ENCODE measurements at regions not wholly inside any gene's neighbourhood (a gene's known extent, or its start where the extent isn't known, plus 50 kb on each side); places are given as distances from the start of the nearest gene placed in this dataset.

- ChIA-PET CTCF (no interaction called here), POLR2A (no interaction called here)
- no peak for DNase-seq (ENCODE audit: extremely low spot score)
- TF ChIP-seq LEF1 (IDR thresholded peaks at IDR 0.05; ENCODE audit: borderline replicate concordance), result no peak
- no peak for TF ChIP-seq ARNT (IDR thresholded peaks at IDR 0.05)
- TF ChIP-seq PKNOX1 (IDR thresholded peaks at IDR 0.05), result no peak
- TF ChIP-seq HDGF (IDR thresholded peaks at IDR 0.05; ENCODE audit: borderline replicate concordance), result no peak
- TF ChIP-seq L3MBTL2 (conservative IDR thresholded peaks at IDR 0.05), result no peak
- no peak for TF ChIP-seq SUZ12 (IDR thresholded peaks at IDR 0.05)
- no peak for TF ChIP-seq ELF4 (IDR thresholded peaks at IDR 0.05)
- no peak for TF ChIP-seq FOXK2 (IDR thresholded peaks at IDR 0.05)
- TF ChIP-seq FOXA1 (IDR thresholded peaks at IDR 0.05), result no peak
- no peak for TF ChIP-seq TARDBP (IDR thresholded peaks at IDR 0.05)
- TF ChIP-seq SP1 (IDR thresholded peaks at IDR 0.05), result no peak
- TF ChIP-seq BHLHE40 (IDR thresholded peaks at IDR 0.05; ENCODE audit: borderline replicate concordance), result no peak
- TF ChIP-seq FOXM1 (IDR thresholded peaks at IDR 0.05; ENCODE audit: borderline replicate concordance), result no peak
Measured at GRCh38 chr14:27223906-27224305, 626.1 kb upstream of the NOVA1 start.

- no peak for TF ChIP-seq ELF4 (IDR thresholded peaks at IDR 0.05)
- TF ChIP-seq CTBP1 (IDR thresholded peaks at IDR 0.05; ENCODE audit: borderline replicate concordance), result no peak
- no peak for TF ChIP-seq PKNOX1 (IDR thresholded peaks at IDR 0.05)
- TF ChIP-seq BHLHE40 (IDR thresholded peaks at IDR 0.05; ENCODE audit: borderline replicate concordance), result no peak
- no peak for TF ChIP-seq ZNF384 (IDR thresholded peaks at IDR 0.05)
- no peak for TF ChIP-seq SUZ12 (IDR thresholded peaks at IDR 0.05)
- no peak for TF ChIP-seq ARNT (IDR thresholded peaks at IDR 0.05)
- TF ChIP-seq FOXK2 (IDR thresholded peaks at IDR 0.05), result no peak
- TF ChIP-seq FOXM1 (IDR thresholded peaks at IDR 0.05; ENCODE audit: borderline replicate concordance), result no peak
- TF ChIP-seq HDGF (IDR thresholded peaks at IDR 0.05; ENCODE audit: borderline replicate concordance), result no peak
- TF ChIP-seq SP1 (IDR thresholded peaks at IDR 0.05), result no peak
- no peak for TF ChIP-seq FOXA1 (IDR thresholded peaks at IDR 0.05)
- no peak for TF ChIP-seq LEF1 (IDR thresholded peaks at IDR 0.05; ENCODE audit: borderline replicate concordance)
- TF ChIP-seq TARDBP (IDR thresholded peaks at IDR 0.05), result no peak
- no peak for TF ChIP-seq L3MBTL2 (conservative IDR thresholded peaks at IDR 0.05)
- no peak for TF ChIP-seq NFRKB (IDR thresholded peaks at IDR 0.05)
- DNase-seq (ENCODE audit: extremely low spot score), result no peak
- ChIA-PET CTCF (no interaction called here), POLR2A (no interaction called here)
Measured at GRCh38 chr14:27228053-27228452, 630.2 kb upstream of the NOVA1 start.

- ChIA-PET CTCF (no interaction called here), POLR2A (no interaction called here)
- TF ChIP-seq TARDBP (IDR thresholded peaks at IDR 0.05) (no peak), ARNT (IDR thresholded peaks at IDR 0.05) (no peak), NFRKB (IDR thresholded peaks at IDR 0.05) (no peak), FOXK2 (IDR thresholded peaks at IDR 0.05) (no peak), SUZ12 (IDR thresholded peaks at IDR 0.05) (no peak)
- no peak for DNase-seq (ENCODE audit: extremely low spot score)
Measured at GRCh38 chr14:27234331-27234730, 636.5 kb upstream of the NOVA1 start.

GRCh38 chr14:27236601-27237000 is 638.8 kb upstream of the NOVA1 start:
- ChIA-PET CTCF (no interaction called here), POLR2A (no interaction called here)
- TF ChIP-seq TARDBP (IDR thresholded peaks at IDR 0.05) (no peak), ELF4 (IDR thresholded peaks at IDR 0.05) (no peak), PKNOX1 (IDR thresholded peaks at IDR 0.05) (no peak), FOXK2 (IDR thresholded peaks at IDR 0.05) (no peak), ARNT (IDR thresholded peaks at IDR 0.05) (no peak), CTBP1 (IDR thresholded peaks at IDR 0.05; ENCODE audit: borderline replicate concordance) (no peak), FOXM1 (IDR thresholded peaks at IDR 0.05; ENCODE audit: borderline replicate concordance) (no peak), L3MBTL2 (conservative IDR thresholded peaks at IDR 0.05) (no peak), SP1 (IDR thresholded peaks at IDR 0.05) (no peak), SUZ12 (IDR thresholded peaks at IDR 0.05) (no peak), BHLHE40 (IDR thresholded peaks at IDR 0.05; ENCODE audit: borderline replicate concordance) (no peak), HDGF (IDR thresholded peaks at IDR 0.05; ENCODE audit: borderline replicate concordance) (no peak), NFRKB (IDR thresholded peaks at IDR 0.05) (no peak), LEF1 (IDR thresholded peaks at IDR 0.05; ENCODE audit: borderline replicate concordance) (no peak), ZNF384 (IDR thresholded peaks at IDR 0.05) (no peak), FOXA1 (IDR thresholded peaks at IDR 0.05) (no peak)
- no peak for DNase-seq (ENCODE audit: extremely low spot score)

- CTCF ChIA-PET, result no interaction called here
- DNase-seq (ENCODE audit: extremely low spot score), result peak; percentile 5
- POLR2A ChIA-PET, result no interaction called here
- TF ChIP-seq SP1 (IDR thresholded peaks at IDR 0.05), result no peak
Measured at GRCh38 chr14:27242874-27243273, 645.0 kb upstream of the NOVA1 start.

GRCh38 chr14:27243365-27243764 is 645.5 kb upstream of the NOVA1 start:
- TF ChIP-seq CTBP1 (IDR thresholded peaks at IDR 0.05; ENCODE audit: borderline replicate concordance), result no peak
- no peak for TF ChIP-seq ARNT (IDR thresholded peaks at IDR 0.05)
- no peak for TF ChIP-seq PKNOX1 (IDR thresholded peaks at IDR 0.05)
- TF ChIP-seq FOXM1 (IDR thresholded peaks at IDR 0.05; ENCODE audit: borderline replicate concordance), result no peak
- TF ChIP-seq SUZ12 (IDR thresholded peaks at IDR 0.05), result no peak
- TF ChIP-seq HDGF (IDR thresholded peaks at IDR 0.05; ENCODE audit: borderline replicate concordance), result no peak
- no peak for TF ChIP-seq SP1 (IDR thresholded peaks at IDR 0.05)
- no peak for TF ChIP-seq ZNF384 (IDR thresholded peaks at IDR 0.05)
- no peak for TF ChIP-seq FOXK2 (IDR thresholded peaks at IDR 0.05)
- TF ChIP-seq ELF4 (IDR thresholded peaks at IDR 0.05), result no peak
- no peak for TF ChIP-seq TARDBP (IDR thresholded peaks at IDR 0.05)
- TF ChIP-seq FOXA1 (IDR thresholded peaks at IDR 0.05), result no peak
- no peak for TF ChIP-seq NFRKB (IDR thresholded peaks at IDR 0.05)
- TF ChIP-seq LEF1 (IDR thresholded peaks at IDR 0.05; ENCODE audit: borderline replicate concordance), result no peak
- no peak for TF ChIP-seq BHLHE40 (IDR thresholded peaks at IDR 0.05; ENCODE audit: borderline replicate concordance)
- TF ChIP-seq L3MBTL2 (conservative IDR thresholded peaks at IDR 0.05), result no peak
- POLR2A ChIA-PET, result no interaction called here
- CTCF ChIA-PET, result no interaction called here
- DNase-seq (ENCODE audit: extremely low spot score), result no peak

Measured in HEK293T (cell line).